GM19452 (cell line): ENCODE measurements at regions not wholly inside any gene's neighbourhood (a gene's known extent, or its start where the extent isn't known, plus 50 kb on each side); places are given as distances from the start of the nearest gene placed in this dataset.

Experiments
- ATAC-seq: cut with Tn5 transposase; IDR thresholded peaks from one replicate; pipeline ENCODE4 v1.9.1; 2021; ENCODE audit not compliant: unreplicated experiment

DNA sequence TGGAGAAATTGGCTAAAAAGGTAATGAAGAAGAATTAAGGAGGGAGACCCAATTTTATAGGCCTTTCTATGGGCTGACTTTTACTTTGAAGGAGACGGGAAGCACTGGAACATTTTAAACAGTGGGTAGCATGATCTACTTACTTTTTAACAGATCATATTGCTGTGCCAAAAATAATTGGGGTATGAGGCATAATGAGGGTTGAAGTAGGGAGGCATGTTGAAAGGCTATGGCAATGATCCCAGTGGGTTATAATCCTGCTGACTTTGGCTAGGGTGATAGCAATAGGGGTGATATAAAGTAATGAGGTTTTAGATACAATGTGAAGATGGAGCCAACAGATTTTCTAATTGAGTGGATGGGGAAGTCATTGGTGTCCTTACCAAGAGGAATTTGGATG lies 73.2 kb downstream of the GPR37 start:
- ATAC-seq, result no peak

DNA sequence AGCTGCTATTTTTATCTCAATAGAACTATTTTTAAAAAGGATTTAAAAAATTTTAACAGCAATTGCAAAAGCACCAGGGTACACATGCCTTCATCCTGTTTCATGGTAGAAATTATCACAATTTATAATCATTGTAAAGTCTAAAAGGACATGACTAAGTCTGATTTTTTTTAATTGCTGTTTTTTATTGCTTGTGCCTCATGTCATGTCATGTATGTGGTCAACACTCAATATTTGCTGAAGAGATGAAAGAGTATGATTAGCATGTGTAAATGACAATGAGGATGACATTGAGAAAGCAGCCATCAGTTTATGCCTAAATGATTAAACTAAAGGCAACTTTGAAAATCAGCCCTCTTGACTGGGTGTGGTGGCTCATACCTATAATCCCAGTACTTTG lies 74.8 kb downstream of the GPR37 start:
- ATAC-seq, result no peak

DNA sequence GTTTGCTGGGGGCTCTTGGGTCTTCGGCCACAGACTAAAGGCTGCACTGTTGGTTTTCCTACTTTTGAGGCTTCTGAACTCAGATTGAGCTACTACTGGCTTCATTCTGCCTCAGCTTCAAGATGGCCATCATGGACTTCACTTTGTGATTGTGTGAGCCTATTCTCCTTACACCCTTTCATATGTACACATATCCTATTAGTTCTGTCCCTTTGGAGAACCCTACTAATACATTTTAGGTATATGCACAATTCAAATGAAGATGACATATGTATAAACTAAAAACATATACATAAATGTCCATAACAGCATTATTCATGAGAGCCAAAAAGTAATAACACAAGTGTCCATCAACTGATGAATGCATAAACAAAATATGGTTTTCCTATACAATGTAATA lies 75.7 kb downstream of the GPR37 start:
- ATAC-seq, result no peak

DNA sequence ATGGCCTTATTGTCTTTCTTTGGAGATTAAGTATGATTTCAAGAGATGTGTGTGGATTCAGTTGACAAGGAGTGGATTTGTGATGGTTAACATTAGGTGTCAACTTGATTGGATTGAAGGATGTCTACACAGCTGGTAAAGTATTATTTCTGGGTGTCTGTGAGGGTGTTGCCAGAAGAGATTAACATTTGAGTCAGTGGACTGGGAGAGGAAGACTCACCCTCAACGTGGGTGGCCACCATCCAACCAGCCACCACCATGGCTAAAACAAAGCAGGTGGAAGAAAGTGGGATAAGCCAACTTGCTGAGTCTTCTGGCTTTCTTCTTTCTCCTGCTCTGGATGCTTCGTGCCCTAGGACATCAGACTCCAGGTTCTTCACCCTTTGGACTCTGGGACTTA lies 76.1 kb downstream of the GPR37 start:
- no peak for ATAC-seq

DNA sequence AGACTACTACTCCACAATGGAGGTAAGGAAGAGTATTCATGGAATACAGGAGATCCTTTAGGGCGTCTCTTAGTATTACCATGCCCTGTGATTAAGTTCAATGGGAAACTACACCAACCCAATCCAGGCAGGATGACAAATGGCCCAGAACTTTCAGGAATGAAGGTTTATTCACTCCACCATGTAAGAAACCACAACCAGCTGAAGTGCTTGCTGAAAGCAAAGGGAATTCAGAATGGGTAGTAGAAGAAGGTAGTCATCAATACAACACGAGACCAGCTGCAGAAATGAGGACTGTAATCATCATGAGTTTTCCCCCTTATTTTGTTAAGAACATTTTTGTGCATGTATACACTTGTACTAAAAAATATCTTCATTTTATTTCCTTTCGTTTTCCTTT lies 76.6 kb downstream of the GPR37 start:
- ATAC-seq, result no peak

DNA sequence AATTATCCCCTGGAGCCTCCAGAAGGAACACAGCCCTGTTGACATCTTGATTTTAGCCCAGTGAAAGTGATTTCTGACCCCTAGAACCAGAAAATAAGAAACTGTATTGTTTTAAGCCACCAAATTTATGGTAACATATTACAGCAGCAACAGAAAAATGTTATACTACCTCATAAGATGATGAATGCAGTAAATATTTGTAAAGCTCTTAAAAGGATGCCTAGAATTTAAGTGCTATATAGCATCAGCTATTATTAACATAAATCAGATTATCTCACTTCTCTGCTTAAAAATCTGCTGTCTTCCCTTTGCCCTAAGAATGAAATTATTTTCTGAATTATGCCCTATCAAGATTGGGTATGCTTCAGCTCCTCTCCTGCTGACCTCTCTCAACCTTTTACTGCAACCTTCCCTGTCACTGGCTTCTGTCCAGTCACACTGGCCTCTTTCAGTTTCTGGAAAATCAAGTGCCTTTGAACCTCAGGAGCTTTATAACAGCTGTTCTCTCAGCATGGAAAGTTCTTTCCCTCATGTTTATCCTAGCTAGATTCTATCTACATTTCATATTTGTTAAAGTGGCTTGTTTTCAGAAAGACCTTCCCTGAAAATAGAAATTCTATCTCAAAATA lies 78.9 kb downstream of the GPR37 start:
- ATAC-seq, result no peak

DNA sequence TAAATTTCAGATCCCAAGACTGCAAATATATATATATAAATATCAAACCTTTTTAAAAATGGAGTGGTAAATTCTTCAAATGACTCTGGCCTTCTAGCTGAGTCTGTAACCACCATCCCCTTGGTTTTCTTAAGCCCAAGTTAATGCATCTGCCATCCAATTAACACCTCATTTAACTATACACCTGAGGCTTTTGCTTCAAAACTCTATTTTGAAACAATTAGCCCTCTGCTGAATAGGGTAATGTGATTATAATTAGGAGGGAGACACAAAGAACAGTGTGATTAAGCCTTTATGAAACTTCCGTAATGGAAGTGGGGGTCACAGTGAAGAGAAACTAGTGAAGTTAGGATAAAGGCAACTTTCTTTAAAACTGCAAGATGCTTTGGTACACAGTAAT lies 83.6 kb downstream of the GPR37 start:
- ATAC-seq, result no peak

DNA sequence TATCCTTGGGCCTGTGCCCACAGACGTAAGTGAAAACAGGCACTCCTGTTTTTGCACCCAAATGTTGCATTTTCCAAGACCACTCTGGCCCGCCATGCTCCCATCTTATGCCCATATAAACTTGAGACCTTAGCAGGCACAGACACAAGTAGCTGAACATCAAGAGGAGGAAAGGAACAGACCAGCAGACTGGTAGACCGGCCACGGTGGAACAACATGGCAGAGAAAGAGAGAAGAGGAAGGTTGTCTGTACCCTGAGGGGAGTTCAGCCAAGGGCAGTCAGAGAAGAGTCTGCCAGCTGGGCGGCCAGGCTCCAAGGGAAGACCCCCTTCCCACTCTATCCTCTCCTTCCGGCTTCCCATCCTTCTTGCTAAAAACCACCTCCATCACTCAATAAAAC lies 85.3 kb downstream of the GPR37 start:
- no peak for ATAC-seq

DNA sequence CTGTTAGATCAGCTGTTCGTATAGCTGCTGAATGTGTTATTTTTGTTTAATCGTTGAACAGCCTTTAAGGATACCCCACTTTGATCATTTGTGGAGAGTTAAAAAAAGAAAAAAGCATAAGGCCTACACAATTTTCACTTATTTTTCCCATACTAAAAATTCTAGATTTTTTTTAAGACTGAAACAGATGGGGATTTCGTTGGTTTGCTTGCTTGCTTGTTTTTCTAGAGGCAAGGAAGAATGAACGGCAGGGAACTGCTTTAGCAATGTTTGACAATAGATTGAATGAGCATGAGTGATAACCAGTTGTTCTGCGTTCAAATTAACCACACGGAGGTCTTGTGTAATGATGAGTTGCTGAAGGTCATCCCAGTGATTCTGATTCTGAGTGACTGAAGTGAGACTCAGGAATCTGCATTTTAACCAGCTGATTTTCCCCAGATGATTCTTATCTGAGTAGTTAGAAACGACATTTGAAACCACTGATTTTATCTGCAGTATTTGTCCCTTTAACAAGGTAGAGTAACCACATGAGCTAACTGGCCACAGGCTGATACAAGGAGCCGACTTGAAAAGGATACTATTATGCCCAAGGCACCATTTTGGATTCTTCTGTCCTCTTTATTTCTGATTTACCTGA lies 85.9 kb downstream of the GPR37 start:
- no peak for ATAC-seq

DNA sequence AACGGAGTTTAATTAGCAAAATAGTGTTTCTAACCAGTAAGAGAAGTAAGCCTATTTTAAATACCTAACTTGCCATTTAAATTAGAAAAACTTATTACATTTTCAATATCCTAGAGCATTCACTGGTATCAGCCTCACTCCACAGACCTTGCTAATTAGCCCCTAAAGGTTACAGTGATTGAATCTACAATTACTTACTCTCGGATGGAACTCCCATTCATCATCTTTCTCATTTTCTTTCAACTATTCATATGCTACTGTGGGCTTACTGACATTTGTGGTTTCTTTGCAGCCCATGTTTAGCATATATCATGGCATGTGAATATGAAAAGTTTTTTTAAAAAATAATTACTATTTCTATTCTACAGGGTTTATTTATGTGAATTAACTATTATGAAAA lies 86.4 kb downstream of the GPR37 start:
- ATAC-seq, result no peak

DNA sequence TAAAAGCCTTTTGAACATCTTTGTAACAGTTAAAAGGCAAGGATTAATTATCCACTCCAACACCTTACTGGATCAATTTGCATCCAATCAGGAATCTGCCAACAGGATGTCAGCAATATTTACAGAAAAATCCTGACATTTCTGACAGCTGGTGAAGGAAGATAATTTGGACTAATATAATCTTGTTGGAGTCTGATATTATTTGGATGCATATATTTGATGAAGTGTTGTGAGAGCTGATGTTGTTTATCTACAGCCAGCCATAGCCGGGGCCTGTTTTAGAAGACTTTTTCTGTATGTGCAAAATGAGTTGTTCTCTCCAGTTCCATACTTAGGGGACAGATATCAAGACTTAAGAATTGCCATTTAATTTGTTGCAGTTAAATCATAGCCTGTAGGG lies 91.1 kb downstream of the GPR37 start:
- no peak for ATAC-seq

DNA sequence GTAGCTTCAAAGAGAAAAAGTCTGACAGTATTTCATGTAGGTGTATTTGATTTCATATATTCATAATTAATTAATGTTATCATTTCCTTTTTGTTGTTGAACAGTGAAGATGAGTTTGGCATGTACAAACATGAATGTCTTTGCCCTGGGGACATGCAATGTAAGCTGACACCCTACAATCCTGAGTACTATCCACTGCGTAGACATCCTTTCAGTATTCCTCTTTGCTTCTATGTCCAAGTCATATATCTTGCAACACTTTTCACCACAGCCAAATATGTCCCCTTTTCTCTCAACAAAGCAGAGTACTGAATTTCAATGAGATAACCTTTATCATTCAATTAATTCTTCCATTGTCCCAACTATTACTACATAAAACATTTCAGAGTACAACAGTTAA lies 93.6 kb downstream of the GPR37 start:
- no peak for ATAC-seq

DNA sequence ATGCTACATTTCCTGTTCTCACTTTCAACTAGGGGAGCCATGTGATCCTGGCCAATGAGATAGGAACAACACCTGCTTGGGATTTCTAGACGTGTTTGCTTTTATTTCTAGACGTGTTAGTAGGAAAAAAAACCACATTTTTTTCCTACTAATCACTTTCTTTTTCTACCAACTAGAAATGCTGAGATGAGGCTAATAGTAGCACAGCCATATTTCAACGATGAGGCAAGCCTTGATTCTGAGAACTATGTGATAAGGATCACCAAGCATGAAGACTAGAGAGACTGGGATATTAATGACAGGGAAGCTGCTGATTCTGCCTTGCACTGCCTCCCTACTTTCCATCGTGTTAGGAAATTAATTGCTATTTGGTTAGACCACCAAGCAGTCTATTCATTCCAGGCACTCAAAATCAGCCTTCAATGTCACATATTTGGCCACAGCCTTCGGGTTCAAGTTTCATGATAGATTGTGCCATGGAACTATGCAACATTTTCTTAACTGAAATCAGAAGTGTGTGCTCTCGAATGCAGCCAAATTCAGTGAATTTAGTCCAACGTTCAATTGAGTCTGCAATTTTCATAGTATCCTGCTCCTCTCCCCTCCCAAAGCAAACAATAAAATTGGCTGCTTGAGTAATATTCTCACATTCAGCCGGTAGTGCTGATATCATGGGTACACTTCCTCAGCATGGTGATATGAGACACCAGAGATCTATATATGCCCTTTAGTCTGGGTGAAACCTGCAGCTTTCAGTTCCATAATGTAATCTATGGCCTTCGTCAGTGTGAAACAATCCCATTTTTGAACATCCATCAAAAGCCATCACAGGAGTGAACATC lies 98.1 kb downstream of the GPR37 start:
- ATAC-seq, result no peak

DNA sequence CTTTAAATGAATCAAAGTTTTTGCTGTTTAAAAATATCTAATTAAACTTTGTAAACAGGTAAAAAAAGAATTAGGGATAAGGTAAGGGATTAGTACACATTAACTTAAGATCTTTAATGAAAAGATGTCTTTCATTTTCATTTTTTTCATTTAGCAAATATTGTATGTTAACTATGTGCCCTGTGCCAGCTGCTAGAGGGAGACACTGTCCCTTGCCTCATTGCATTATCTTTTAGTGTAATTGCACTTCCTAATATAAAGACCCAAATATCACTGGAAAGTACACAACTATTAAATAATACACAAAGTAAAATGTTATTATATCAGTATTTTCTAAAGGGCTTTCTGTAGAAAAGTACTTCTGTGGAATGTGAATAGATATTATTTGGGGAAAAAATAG lies 102.7 kb downstream of the GPR37 start:
- no peak for ATAC-seq

DNA sequence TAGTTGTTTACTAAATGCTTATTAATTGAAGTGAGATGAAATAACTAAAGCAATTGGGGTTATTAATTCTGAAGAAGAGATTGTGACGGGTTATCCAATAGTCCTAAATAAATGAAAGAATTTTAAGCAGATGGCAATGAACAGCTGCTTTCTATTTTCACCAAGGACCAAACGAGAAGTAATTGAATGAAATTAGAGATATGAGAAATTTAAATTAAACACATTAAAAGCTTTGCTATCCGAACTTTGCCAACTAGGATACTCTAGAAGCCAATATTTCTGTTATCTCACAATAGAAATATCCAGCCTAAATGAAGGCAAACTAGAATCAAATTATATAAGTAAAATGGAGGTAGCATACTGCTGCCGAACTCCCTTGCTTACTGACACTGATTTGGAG lies 103.2 kb downstream of the GPR37 start:
- ATAC-seq, result no peak

DNA sequence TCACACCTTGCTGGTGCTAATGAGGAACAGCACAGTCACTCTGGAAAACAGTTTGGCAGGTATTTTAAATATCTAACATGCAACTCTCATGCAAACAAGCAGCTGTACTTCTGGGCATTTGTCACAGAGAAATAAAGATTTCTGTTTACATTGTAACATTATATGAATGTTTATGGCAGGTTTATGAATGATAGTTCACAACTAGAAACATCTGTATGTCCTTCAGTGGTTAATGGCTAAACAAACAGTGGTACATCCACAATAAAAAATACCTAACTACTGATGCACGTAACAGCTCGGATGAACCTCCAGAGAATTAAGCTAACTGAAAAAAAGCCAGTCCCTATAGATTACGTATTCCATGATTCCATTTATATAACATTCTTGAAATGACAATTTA lies 109.6 kb downstream of the GPR37 start:
- no peak for ATAC-seq

DNA sequence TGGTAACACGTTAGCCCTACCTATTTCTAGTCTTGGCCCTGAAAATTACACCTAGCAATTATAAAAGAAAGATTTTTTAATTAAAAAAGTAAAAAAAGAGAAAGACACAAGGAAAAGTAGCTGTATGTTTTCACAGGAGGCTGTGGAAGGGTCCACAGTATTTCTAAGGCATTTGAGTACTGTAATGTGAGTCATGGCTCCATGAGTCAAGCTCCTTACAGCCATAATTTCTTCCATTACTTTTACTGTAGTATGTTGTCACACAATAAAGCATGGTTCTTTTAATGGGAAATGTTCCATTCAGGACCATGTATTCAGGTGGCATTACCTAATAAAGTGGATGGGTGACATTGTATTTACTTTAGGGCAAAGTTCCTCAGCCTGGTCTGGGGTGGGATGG lies 113.4 kb downstream of the GPR37 start:
- no peak for ATAC-seq

DNA sequence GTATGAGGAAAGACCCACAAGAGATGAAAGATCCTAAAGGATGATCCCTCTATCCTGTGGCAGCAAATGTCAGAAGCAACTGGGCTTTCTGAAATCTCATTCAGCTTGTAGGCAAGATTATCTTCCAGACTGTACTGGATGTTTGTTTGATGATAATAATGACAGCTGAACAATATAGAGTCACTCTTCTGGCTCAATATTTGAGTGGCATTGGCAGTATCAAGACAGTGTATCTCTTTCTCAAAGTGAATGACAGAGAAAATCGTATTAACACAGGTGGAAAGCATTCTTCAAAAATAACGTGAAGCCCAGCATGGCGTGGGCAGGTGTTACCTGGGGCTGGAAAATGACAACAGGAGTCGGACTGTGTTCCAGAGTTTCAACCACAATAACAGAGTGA lies 114.5 kb downstream of the GPR37 start:
- no peak for ATAC-seq

DNA sequence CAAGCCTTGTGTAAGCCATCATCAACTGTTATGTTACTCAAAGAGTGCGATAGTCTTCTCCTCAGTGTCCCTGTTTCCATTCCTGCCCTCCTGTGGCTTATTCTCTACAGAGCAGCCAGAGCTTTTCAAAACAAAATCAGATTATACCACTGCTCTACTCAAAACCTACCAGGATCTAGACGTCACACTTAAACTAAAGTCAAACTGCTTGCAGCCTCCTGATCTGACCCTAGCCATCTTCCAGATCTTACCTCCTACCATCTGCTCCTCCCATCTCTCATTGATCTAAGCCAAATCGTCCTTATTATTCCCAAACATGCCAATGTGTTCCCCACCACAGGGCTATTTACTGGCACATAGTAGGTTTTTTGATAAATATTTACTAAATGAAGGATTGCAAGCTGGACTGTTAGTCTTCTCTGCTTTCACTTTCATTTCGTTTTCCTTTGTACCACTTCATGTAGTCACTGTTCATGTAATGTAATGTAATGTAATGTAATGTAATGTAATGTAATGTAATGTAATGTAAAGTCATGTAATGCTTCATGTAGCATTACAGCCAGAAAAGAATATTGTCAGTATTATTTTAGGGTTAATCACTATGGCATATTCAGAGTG lies 116.1 kb downstream of the GPR37 start:
- ATAC-seq, result peak; percentile 49

DNA sequence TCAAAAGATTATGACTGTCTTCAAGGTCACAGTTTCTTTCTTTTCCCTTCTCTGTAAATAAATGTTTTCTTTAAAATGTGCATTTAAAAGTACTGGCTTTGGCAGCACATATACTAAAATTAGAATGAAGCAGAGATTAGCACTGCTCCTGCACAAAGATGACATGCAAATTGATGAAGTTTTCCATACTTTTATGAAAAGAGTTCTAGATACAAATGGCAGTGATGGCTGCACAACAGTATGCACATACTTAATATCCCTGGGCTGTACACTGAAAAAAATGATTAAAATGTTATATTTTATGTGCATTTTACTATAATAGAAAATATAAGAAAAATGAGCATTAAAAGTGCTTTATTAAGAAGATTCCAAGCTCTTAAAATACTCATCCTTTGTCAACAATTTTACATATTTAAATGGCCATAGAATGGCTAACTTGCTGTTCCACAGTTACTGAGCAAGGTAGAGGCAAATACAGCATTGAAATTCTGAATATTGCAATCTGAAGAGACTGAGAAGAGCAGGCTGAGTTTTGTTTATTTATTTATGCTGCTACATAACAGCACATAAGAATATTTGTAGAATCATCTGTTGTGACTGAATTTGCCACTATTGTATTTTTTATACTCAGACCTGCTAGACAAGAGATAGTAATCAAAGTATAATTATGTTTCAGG lies 117.8 kb downstream of the GPR37 start:
- ATAC-seq, result no peak

DNA sequence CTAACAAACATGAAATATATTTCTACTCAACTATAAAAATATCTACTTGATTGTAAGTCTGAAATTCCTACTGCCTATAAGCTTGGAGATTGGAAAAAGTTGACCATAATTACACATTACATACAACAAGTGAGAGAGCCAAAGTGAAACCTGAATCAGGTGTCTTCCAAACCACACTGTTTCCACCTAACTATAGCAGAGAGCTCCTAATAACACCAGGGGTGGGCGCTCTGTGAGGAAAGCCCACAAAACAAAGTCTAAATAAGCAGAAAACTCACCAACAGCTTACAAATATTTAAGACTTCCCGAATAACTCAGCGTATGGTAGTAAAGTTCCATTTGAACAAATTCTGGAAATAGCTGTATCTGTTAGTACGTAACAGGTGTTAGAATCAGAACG lies 119.9 kb downstream of the GPR37 start:
- ATAC-seq, result no peak
